ENCODE measurements at regions not wholly inside any gene's neighbourhood (a gene's known extent, or its start where the extent isn't known, plus 50 kb on each side); places are given as distances from the start of the nearest gene placed in this dataset.

GRCh38 chr3:144178607-144179006, 207.0 kb downstream of the DIPK2A start:
- H3K27ac ChIP-seq: no peak overlapping the region
- no peaks in the 10 kb centered on the region for H3K4me1 ChIP-seq
- 95 to 97% (median 96%) methylated on average over 2 of the region's 2 CpGs for WGBS, 3 donors
- H3K36me3 ChIP-seq (ENCODE audit: insufficient read depth in 1 of 2, low read depth in 1 of 2): no peaks in the 10 kb centered on the region
- no peak for TF ChIP-seq CTCF (IDR thresholded peaks at IDR 0.05)
- no peak for ATAC-seq
- no peaks in the 10 kb centered on the region for H3K27me3 ChIP-seq (ENCODE audit: insufficient read depth in 3 of 3, low read length in 2 of 3)
- H3K9me3 ChIP-seq: no peaks in the 10 kb centered on the region
- intact Hi-C loops (cut with DNase I): no loop called here
- H3K4me3 ChIP-seq: no peak overlapping the region
- no peak for DNase-seq

DNA sequence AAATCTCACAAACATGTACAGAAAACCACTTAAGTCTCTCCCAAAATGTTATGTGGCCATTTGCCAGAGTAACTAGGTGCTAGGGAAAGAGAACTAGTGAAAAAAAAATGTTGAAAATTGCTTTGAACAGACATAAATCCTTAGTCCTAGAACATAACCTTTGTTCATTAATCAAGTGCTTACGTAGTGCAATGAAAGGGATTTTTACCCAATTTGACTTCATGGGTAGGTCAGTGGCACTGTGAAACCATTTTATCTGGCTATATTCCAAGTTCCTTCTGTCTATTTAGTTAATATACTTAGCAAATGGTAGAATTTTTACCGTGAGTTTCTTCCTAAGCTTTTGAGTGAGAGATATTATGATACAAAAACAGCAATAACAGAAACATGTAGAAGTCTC, 209.4 kb downstream of the DIPK2A start:
- Histone ChIP-seq H3K36me3 (ENCODE audit: insufficient read depth in 1 of 2, low read depth in 1 of 2) (no peaks in the 10 kb centered on the region), H3K9me3 (peaks cover 7% of the 10 kb centered on the region), H3K4me1 (no peaks in the 10 kb centered on the region), H3K4me3 (no peak overlapping the region), H3K27me3 (ENCODE audit: insufficient read depth in 3 of 3, low read length in 2 of 3) (no peaks in the 10 kb centered on the region), H3K27ac (no peak overlapping the region)
- WGBS, 3 donors: 31 to 42% (median 36%) methylated on average over 2 of the region's 2 CpGs
- DNase-seq: no peak
- no peak for ATAC-seq
- TF ChIP-seq CTCF (IDR thresholded peaks at IDR 0.05): no peak
- intact Hi-C loops (cut with DNase I): no loop called here

GRCh38 chr3:144182501-144182900, 210.9 kb downstream of the DIPK2A start:
- no peak for TF ChIP-seq CTCF (IDR thresholded peaks at IDR 0.05)
- no peak overlapping the region for H3K4me3 ChIP-seq
- no peaks in the 10 kb centered on the region for H3K27me3 ChIP-seq (ENCODE audit: insufficient read depth in 3 of 3, low read length in 2 of 3)
- H3K9me3 ChIP-seq: peaks cover 7% of the 10 kb centered on the region
- intact Hi-C loops (cut with DNase I): no loop called here
- H3K36me3 ChIP-seq (ENCODE audit: insufficient read depth in 1 of 2, low read depth in 1 of 2): no peaks in the 10 kb centered on the region
- ATAC-seq: no peak
- WGBS, 3 donors: 68 to 81% (median 73%) methylated on average over 1 of the region's 1 CpG
- DNase-seq: no peak
- H3K27ac ChIP-seq: no peak overlapping the region
- H3K4me1 ChIP-seq: no peaks in the 10 kb centered on the region

- DNase-seq: no peak
- intact Hi-C loops (cut with DNase I): no loop called here
- no peaks in the 10 kb centered on the region for H3K27me3 ChIP-seq (ENCODE audit: insufficient read depth in 3 of 3, low read length in 2 of 3)
- no peak for TF ChIP-seq CTCF (IDR thresholded peaks at IDR 0.05)
- no peak overlapping the region for H3K4me3 ChIP-seq
- H3K27ac ChIP-seq: no peak overlapping the region
- 86 to 90% (median 90%) methylated on average over 3 of the region's 3 CpGs for WGBS, 3 donors
- no peaks in the 10 kb centered on the region for H3K4me1 ChIP-seq
- no peak for ATAC-seq
- no peaks in the 10 kb centered on the region for H3K36me3 ChIP-seq (ENCODE audit: insufficient read depth in 1 of 2, low read depth in 1 of 2)
- H3K9me3 ChIP-seq: peaks cover 7% of the 10 kb centered on the region
These were observed 213.7 kb downstream of the DIPK2A start for GRCh38 chr3:144185276-144185675.

DNA sequence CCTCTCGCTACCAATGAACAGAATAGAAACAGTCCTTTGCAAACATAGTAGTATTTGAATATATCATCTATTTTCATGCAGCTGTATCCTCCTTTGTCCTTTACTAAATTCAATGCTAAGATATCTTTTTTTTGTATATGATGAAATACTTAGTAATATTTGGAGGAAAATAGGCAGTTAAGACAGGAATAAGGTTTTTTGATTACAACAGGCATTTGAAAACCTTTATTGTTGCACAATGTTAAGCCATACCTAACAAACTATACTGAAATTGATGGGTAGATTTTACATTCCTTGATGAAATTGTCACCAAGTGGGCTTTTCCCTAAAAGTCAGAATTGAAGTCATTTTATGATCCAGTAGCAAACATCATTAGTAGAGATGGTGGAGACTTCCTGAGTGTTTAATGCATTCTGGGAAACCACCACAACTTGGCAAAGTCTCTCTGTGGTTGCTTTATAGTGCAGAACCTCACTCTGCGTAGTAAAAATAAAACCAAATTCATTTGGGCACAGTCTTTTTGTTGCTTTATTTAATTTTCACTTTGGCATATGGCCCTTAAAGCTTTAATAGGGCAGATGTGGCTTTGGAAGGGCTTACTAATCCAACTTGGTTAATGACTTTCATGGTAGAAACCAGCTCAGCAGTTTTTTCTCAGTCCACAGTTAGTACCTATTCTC, 216.0 kb downstream of the DIPK2A start:
- WGBS, 3 donors: 67 to 78% (median 68%) methylated on average over 2 of the region's 2 CpGs
- ATAC-seq (no peak), DNase-seq (no peak)
- H3K4me3 ChIP-seq: no peak overlapping the region
- TF ChIP-seq CTCF (IDR thresholded peaks at IDR 0.05): no peak
- H3K27me3 ChIP-seq (ENCODE audit: insufficient read depth in 3 of 3, low read length in 2 of 3): no peaks in the 10 kb centered on the region
- intact Hi-C loops (cut with DNase I): no loop called here
- no peaks in the 10 kb centered on the region for H3K36me3 ChIP-seq (ENCODE audit: insufficient read depth in 1 of 2, low read depth in 1 of 2)
- peaks cover 7% of the 10 kb centered on the region for H3K9me3 ChIP-seq
- H3K4me1 ChIP-seq: no peaks in the 10 kb centered on the region
- no peak overlapping the region for H3K27ac ChIP-seq
